HFFc6 (cell line): ENCODE measurements at regions not wholly inside any gene's neighbourhood (a gene's known extent, or its start where the extent isn't known, plus 50 kb on each side); places are given as distances from the start of the nearest gene placed in this dataset.

Experiments
- DNase-seq: peaks from one replicate; pipeline ENCODE4 v3.0.0-alpha.2; 2018
- H3K27ac Mint-ChIP-seq: 2 replicates; pipeline ENCODE4 v1.8.0; 2020; ENCODE audit warnings: mild to moderate bottlenecking, mixed read lengths
- H3K27me3 Mint-ChIP-seq: 2 replicates; pipeline ENCODE4 v1.8.0; 2021; ENCODE audit warnings: mild to moderate bottlenecking, moderate library complexity, mixed read lengths; ENCODE audit not compliant: insufficient read depth
- H3K36me3 Mint-ChIP-seq: 2 replicates; pipeline ENCODE4 v1.8.0; 2021; ENCODE audit warnings: low read depth, mixed read lengths
- H3K4me1 Mint-ChIP-seq: 2 replicates; pipeline ENCODE4 v1.8.0; 2020; ENCODE audit warnings: low read depth, mixed read lengths
- H3K4me3 Mint-ChIP-seq: 2 replicates; pipeline ENCODE4 v1.8.0; 2020; ENCODE audit warnings: mild to moderate bottlenecking, moderate library complexity, mixed read lengths
- H3K9me3 Mint-ChIP-seq: 2 replicates; pipeline ENCODE4 v1.8.0; 2020; ENCODE audit warnings: mild to moderate bottlenecking, mixed read lengths
- CTCF ChIP-seq: fragments of 200-600 bp; sonication (generic); IDR thresholded peaks from 2 replicates; pipeline ENCODE4 v1.5.0; 2021; ENCODE audit warnings: antibody characterized with exemption, mild to moderate bottlenecking

GRCh38 chr6:22149096-22149495, 147.7 kb downstream of the PRL start:
- no peaks in the 10 kb centered on the region for H3K27me3 Mint-ChIP-seq
- H3K9me3 Mint-ChIP-seq, result no peaks in the 10 kb centered on the region
- no peaks in the 10 kb centered on the region for H3K36me3 Mint-ChIP-seq
- H3K4me1 Mint-ChIP-seq, result peaks cover 38% of the 10 kb centered on the region
- no peak for DNase-seq
- no peak overlapping the region for H3K4me3 Mint-ChIP-seq
- TF ChIP-seq CTCF, result no peak
- no peak overlapping the region for H3K27ac Mint-ChIP-seq

GRCh38 chr6:22149501-22150367, 147.1 kb downstream of the PRL start:
- Mint-ChIP-seq H3K4me3 (no peak overlapping the region), H3K4me1 (peaks cover 38% of the 10 kb centered on the region), H3K27me3 (no peaks in the 10 kb centered on the region), H3K9me3 (no peaks in the 10 kb centered on the region), H3K27ac (no peak overlapping the region), H3K36me3 (no peaks in the 10 kb centered on the region)
- DNase-seq, result no peak
- no peak for TF ChIP-seq CTCF

- Mint-ChIP-seq H3K36me3 (no peaks in the 10 kb centered on the region), H3K4me3 (no peak overlapping the region), H3K4me1 (peaks cover 36% of the 10 kb centered on the region), H3K27me3 (no peaks in the 10 kb centered on the region), H3K27ac (no peak overlapping the region), H3K9me3 (no peaks in the 10 kb centered on the region)
- TF ChIP-seq CTCF, result no peak
- no peak for DNase-seq
These were observed 146.3 kb downstream of the PRL start for GRCh38 chr6:22150368-22151035.

GRCh38 chr6:22151892-22152291, 144.9 kb downstream of the PRL start:
- Mint-ChIP-seq H3K9me3 (no peaks in the 10 kb centered on the region), H3K4me1 (peaks cover 24% of the 10 kb centered on the region), H3K27me3 (no peaks in the 10 kb centered on the region), H3K27ac (no peak overlapping the region), H3K36me3 (no peaks in the 10 kb centered on the region), H3K4me3 (no peak overlapping the region)
- DNase-seq, result no peak
- TF ChIP-seq CTCF, result no peak

- Mint-ChIP-seq H3K27me3 (no peaks in the 10 kb centered on the region), H3K36me3 (no peaks in the 10 kb centered on the region), H3K4me1 (peaks cover 14% of the 10 kb centered on the region), H3K9me3 (no peaks in the 10 kb centered on the region), H3K4me3 (no peak overlapping the region), H3K27ac (no peak overlapping the region)
- DNase-seq, result no peak
- TF ChIP-seq CTCF, result no peak
These were observed 144.0 kb downstream of the PRL start for GRCh38 chr6:22152841-22153240.
